ENCODE measurements at regions not wholly inside any gene's neighbourhood (a gene's known extent, or its start where the extent isn't known, plus 50 kb on each side); places are given as distances from the start of the nearest gene placed in this dataset.

DNA sequence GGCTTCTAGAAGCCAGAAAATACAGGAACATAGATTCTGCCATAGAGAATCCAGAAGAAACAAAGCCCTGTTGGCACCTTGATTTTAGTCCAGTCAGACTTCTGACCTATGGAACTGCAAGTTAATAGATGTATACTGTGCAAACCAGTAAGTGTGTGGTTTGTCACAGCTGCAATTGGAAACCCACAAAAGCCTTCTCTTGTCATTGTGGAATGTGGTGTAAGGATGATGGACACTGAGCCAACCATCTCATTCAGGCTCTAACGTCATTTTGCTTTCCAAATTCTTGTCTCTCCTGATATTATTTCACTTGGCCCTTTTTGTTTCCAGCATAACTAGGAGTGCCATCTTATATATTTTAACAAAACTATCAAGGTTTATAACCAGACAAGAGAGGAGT is 369.5 kb upstream of the SMIM21 start:
- no peaks in the 10 kb centered on the region for H3K4me1 ChIP-seq (ENCODE audit: control insufficient read depth in 1 of 2, insufficient read depth in 2 of 2, low read length in 2 of 2)
- Mint-ChIP-seq H3K27me3 (ENCODE audit: low read depth in 3 of 3) (no peaks in the 10 kb centered on the region), H3K27ac (no peak overlapping the region), H3K9me3 (peaks cover 0 to 10% (median 5%) of the 10 kb centered on the region in 7 donors), H3K4me1 (no peaks in the 10 kb centered on the region), H3K36me3 (no peaks in the 10 kb centered on the region), H3K4me3 (no peak overlapping the region)
- H3K4me3 ChIP-seq (replicated peaks in 1 of 3; ENCODE audit: low read depth in 2 of 3, low read length in 3 of 3): no peak overlapping the region
- no peaks in the 10 kb centered on the region for H3K79me2 ChIP-seq (ENCODE audit: insufficient read depth, low read length)
- H4K20me1 ChIP-seq (ENCODE audit: insufficient read depth, low read length): no peaks in the 10 kb centered on the region
- no peaks in the 10 kb centered on the region for H3K27me3 ChIP-seq (ENCODE audit: control insufficient read depth in 2 of 2, insufficient read depth in 2 of 2, low read length in 2 of 2)
- TF ChIP-seq CTCF (IDR thresholded peaks at IDR 0.05): no peak
- no peak overlapping the region for H3K9ac ChIP-seq (ENCODE audit: insufficient read depth, low read length, poor library complexity, severe bottlenecking)
- no peaks in the 10 kb centered on the region for H3K36me3 ChIP-seq (replicated peaks in 1 of 2; ENCODE audit: control insufficient read depth in 1 of 2, insufficient read depth in 2 of 2, low read length in 2 of 2)
- H2AFZ ChIP-seq (ENCODE audit: insufficient read depth, low read depth, low read length, poor library complexity, severe bottlenecking): no peak overlapping the region
- no peaks in the 10 kb centered on the region for H3K9me3 ChIP-seq (replicated peaks in 1 of 2; ENCODE audit: control insufficient read depth in 1 of 2, insufficient read depth in 1 of 2, low read length in 2 of 2)
- no peak overlapping the region for H3K4me2 ChIP-seq (replicated peaks; ENCODE audit: extremely low read depth, low read length, poor library complexity, severe bottlenecking)
- no CpG with 5 or more reads among the region's 1 CpG for WGBS (ENCODE audit: insufficient coverage)
- H3K27ac ChIP-seq (ENCODE audit: low read depth in 1 of 2, low read length in 2 of 2): no peak overlapping the region
- DNase-seq: no peak
- intact Hi-C loops (cut with micrococcal nuclease): no loop called here

- H3K4me1 Mint-ChIP-seq: no peaks in the 10 kb centered on the region
- no peaks in the 10 kb centered on the region for H4K20me1 ChIP-seq (ENCODE audit: insufficient read depth, low read length)
- no peak overlapping the region for H3K9ac ChIP-seq (ENCODE audit: insufficient read depth, low read length, poor library complexity, severe bottlenecking)
- DNase-seq: no peak
- H2AFZ ChIP-seq (ENCODE audit: insufficient read depth, low read depth, low read length, poor library complexity, severe bottlenecking): no peak overlapping the region
- H3K27ac Mint-ChIP-seq: no peak overlapping the region
- intact Hi-C loops (cut with micrococcal nuclease): no loop called here
- H3K27ac ChIP-seq (ENCODE audit: low read depth in 1 of 2, low read length in 2 of 2): no peak overlapping the region
- H3K79me2 ChIP-seq (ENCODE audit: insufficient read depth, low read length): no peaks in the 10 kb centered on the region
- H3K4me1 ChIP-seq (ENCODE audit: control insufficient read depth in 1 of 2, insufficient read depth in 2 of 2, low read length in 2 of 2): no peaks in the 10 kb centered on the region
- H3K4me3 Mint-ChIP-seq: no peak overlapping the region
- H3K4me3 ChIP-seq (replicated peaks in 1 of 3; ENCODE audit: low read depth in 2 of 3, low read length in 3 of 3): no peak overlapping the region
- H3K9me3 Mint-ChIP-seq: peaks cover 0 to 5% (median 2%) of the 10 kb centered on the region in 7 donors
- no peak for TF ChIP-seq CTCF (IDR thresholded peaks at IDR 0.05)
- no peaks in the 10 kb centered on the region for H3K36me3 ChIP-seq (replicated peaks in 1 of 2; ENCODE audit: control insufficient read depth in 1 of 2, insufficient read depth in 2 of 2, low read length in 2 of 2)
- H3K27me3 Mint-ChIP-seq (ENCODE audit: low read depth in 3 of 3): no peaks in the 10 kb centered on the region
- H3K36me3 Mint-ChIP-seq: no peaks in the 10 kb centered on the region
- no peak overlapping the region for H3K4me2 ChIP-seq (replicated peaks; ENCODE audit: extremely low read depth, low read length, poor library complexity, severe bottlenecking)
- no CpG with 5 or more reads among the region's 2 CpGs for WGBS (ENCODE audit: insufficient coverage)
- no peaks in the 10 kb centered on the region for H3K27me3 ChIP-seq (ENCODE audit: control insufficient read depth in 2 of 2, insufficient read depth in 2 of 2, low read length in 2 of 2)
- no peaks in the 10 kb centered on the region for H3K9me3 ChIP-seq (replicated peaks in 1 of 2; ENCODE audit: control insufficient read depth in 1 of 2, insufficient read depth in 1 of 2, low read length in 2 of 2)
Observed at GRCh38 chr18:75790796-75791195, 363.3 kb upstream of the SMIM21 start.
